ENCODE measurements at regions not wholly inside any gene's neighbourhood (a gene's known extent, or its start where the extent isn't known, plus 50 kb on each side); places are given as distances from the start of the nearest gene placed in this dataset.

- Histone ChIP-seq H3K9me3 (no peaks in the 10 kb centered on the region), H3K27ac (replicated peaks in 1 of 4) (no peak overlapping the region), H3K36me3 (no peaks in the 10 kb centered on the region), H3K4me1 (peaks cover 0 to 8% (median 0%) of the 10 kb centered on the region in 4 donors), H3K4me3 (no peak overlapping the region), H3K27me3 (peaks cover 0 to 41% (median 0%) of the 10 kb centered on the region in 4 donors)
- 50% methylated on average over 6 of the region's 6 CpGs for WGBS
- DNase-seq (ENCODE audit: extremely low spot score), result no peak
- TF ChIP-seq CTCF (IDR thresholded peaks at IDR 0.05), result no peak
- TF ChIP-seq POLR2A (IDR thresholded peaks at IDR 0.05; ENCODE audit: low read depth), result no peak
- no peak for TF ChIP-seq POLR2AphosphoS5 (IDR thresholded peaks at IDR 0.05)
- TF ChIP-seq EP300 (IDR thresholded peaks at IDR 0.05), result no peak
- intact Hi-C loops (cut with DNase I), result loop anchor here (2.0 kb wide), 1 partner anchor 166 kb away; no protein-coding TSS in a partner anchor
Observed at GRCh38 chr7:26060733-26061677, 91.0 kb upstream of the NFE2L3 start.

GRCh38 chr7:26061678-26062603, 90.1 kb upstream of the NFE2L3 start:
- Histone ChIP-seq H3K9me3 (no peaks in the 10 kb centered on the region), H3K4me3 (no peak overlapping the region), H3K36me3 (no peaks in the 10 kb centered on the region), H3K4me1 (peaks cover 0 to 8% (median 0%) of the 10 kb centered on the region in 4 donors), H3K27ac (replicated peaks in 1 of 4) (no peak overlapping the region), H3K27me3 (peaks cover 0 to 34% (median 0%) of the 10 kb centered on the region in 4 donors)
- TF ChIP-seq POLR2AphosphoS5 (IDR thresholded peaks at IDR 0.05) (no peak), EP300 (IDR thresholded peaks at IDR 0.05) (no peak), POLR2A (IDR thresholded peaks at IDR 0.05; ENCODE audit: low read depth) (no peak), CTCF (IDR thresholded peaks at IDR 0.05) (peak; percentile 60 to 83 (median 72))
- no peak for DNase-seq (ENCODE audit: extremely low spot score)
- intact Hi-C loops (cut with DNase I), result loop anchor here (2.0 kb wide), 1 partner anchor 167 kb away; no protein-coding TSS in a partner anchor
- WGBS, result 66% methylated on average over 20 of the region's 20 CpGs

- TF ChIP-seq CTCF (IDR thresholded peaks at IDR 0.05) (no peak), POLR2AphosphoS5 (IDR thresholded peaks at IDR 0.05) (no peak), POLR2A (IDR thresholded peaks at IDR 0.05; ENCODE audit: low read depth) (no peak), EP300 (IDR thresholded peaks at IDR 0.05) (no peak)
- peaks cover 0 to 30% (median 0%) of the 10 kb centered on the region in 4 donors for H3K27me3 ChIP-seq
- no peak for DNase-seq (ENCODE audit: extremely low spot score)
- H3K27ac ChIP-seq (replicated peaks in 1 of 4), result no peak overlapping the region
- no peaks in the 10 kb centered on the region for H3K9me3 ChIP-seq
- WGBS, result 77% methylated on average over 5 of the region's 5 CpGs
- H3K36me3 ChIP-seq, result no peaks in the 10 kb centered on the region
- intact Hi-C loops (cut with DNase I), result no loop called here
- H3K4me1 ChIP-seq, result peaks cover 0 to 8% (median 0%) of the 10 kb centered on the region in 4 donors
- H3K4me3 ChIP-seq, result no peak overlapping the region
Observed at GRCh38 chr7:26065652-26066051, 86.3 kb upstream of the NFE2L3 start.

- no peak for DNase-seq (ENCODE audit: extremely low spot score)
- Histone ChIP-seq H3K4me1 (peaks cover 0 to 2% (median 0%) of the 10 kb centered on the region in 4 donors), H3K27ac (replicated peaks in 1 of 4) (no peak overlapping the region), H3K27me3 (peaks cover 0 to 30% (median 0%) of the 10 kb centered on the region in 4 donors), H3K9me3 (no peaks in the 10 kb centered on the region), H3K4me3 (no peak overlapping the region), H3K36me3 (no peaks in the 10 kb centered on the region)
- intact Hi-C loops (cut with DNase I), result no loop called here
- WGBS, result 91% methylated on average over 1 of the region's 1 CpG
- TF ChIP-seq POLR2AphosphoS5 (IDR thresholded peaks at IDR 0.05) (no peak), POLR2A (IDR thresholded peaks at IDR 0.05; ENCODE audit: low read depth) (no peak), CTCF (IDR thresholded peaks at IDR 0.05) (no peak), EP300 (IDR thresholded peaks at IDR 0.05) (no peak)
Observed at GRCh38 chr7:26066736-26067135, 85.3 kb upstream of the NFE2L3 start.
